Astrocyte of the cerebellum (primary cell): ENCODE measurements at regions not wholly inside any gene's neighbourhood (a gene's known extent, or its start where the extent isn't known, plus 50 kb on each side); places are given as distances from the start of the nearest gene placed in this dataset.

ENCODE experiments used
- DNase-seq: peaks from one replicate; pipeline ENCODE4 v3.0.0-alpha.2; 2011; ENCODE audit warnings: low read depth
- H3K4me3 ChIP-seq: 2 replicates; pipeline ENCODE4 v1.5.1; 2011; ENCODE audit warnings: mild to moderate bottlenecking, low read depth, low read length, moderate library complexity
- CTCF ChIP-seq: IDR thresholded peaks from 2 replicates; pipeline ENCODE4 v1.5.1; 2012; ENCODE audit warnings: low read length, low read depth, moderate library complexity, mild to moderate bottlenecking; ENCODE audit errors: missing control alignments
- in situ Hi-C: cut with HindIII; loops from 2 replicates; pipeline ENCODE4 v1.10.0; 2017; ENCODE audit warnings: low sequenced_read_pairs

GRCh38 chr18:41706301-41706700 lies 248.7 kb upstream of the PIK3C3 start:
- in situ Hi-C loops, result no loop called here
- DNase-seq, result no peak
- no peak overlapping the region for H3K4me3 ChIP-seq
- no peak for TF ChIP-seq CTCF

- H3K4me3 ChIP-seq, result no peak overlapping the region
- no peak for TF ChIP-seq CTCF
- in situ Hi-C loops, result no loop called here
- DNase-seq, result no peak
These were observed 251.1 kb upstream of the PIK3C3 start for GRCh38 chr18:41703744-41704530.

- DNase-seq, result no peak
- in situ Hi-C loops, result no loop called here
- TF ChIP-seq CTCF, result no peak
- no peak overlapping the region for H3K4me3 ChIP-seq
These were observed 254.6 kb upstream of the PIK3C3 start for GRCh38 chr18:41700416-41700815.

GRCh38 chr18:41695441-41695840 lies 259.6 kb upstream of the PIK3C3 start:
- no peak for TF ChIP-seq CTCF
- H3K4me3 ChIP-seq, result no peak overlapping the region
- in situ Hi-C loops, result no loop called here
- DNase-seq, result no peak

GRCh38 chr18:41693008-41693407 lies 262.0 kb upstream of the PIK3C3 start:
- in situ Hi-C loops, result no loop called here
- TF ChIP-seq CTCF, result no peak
- H3K4me3 ChIP-seq, result no peak overlapping the region
- no peak for DNase-seq

GRCh38 chr18:41690332-41691127 lies 264.5 kb upstream of the PIK3C3 start:
- in situ Hi-C loops, result no loop called here
- no peak for TF ChIP-seq CTCF
- no peak overlapping the region for H3K4me3 ChIP-seq
- no peak for DNase-seq
